DMS 273 (cell line): ENCODE measurements at regions not wholly inside any gene's neighbourhood (a gene's known extent, or its start where the extent isn't known, plus 50 kb on each side); places are given as distances from the start of the nearest gene placed in this dataset.

ENCODE experiments used
- DNase-seq: peaks from one replicate; lab custom pipeline; 2025; ENCODE audit not compliant: unreplicated experiment; lab: John Stamatoyannopoulos, UW

GRCh38 chr5:54774281-54775170, 210.9 kb downstream of the ESM1 start:
- DNase-seq, result no peak

- no peak for DNase-seq
These were observed 212.7 kb downstream of the ESM1 start for GRCh38 chr5:54772684-54773083.

DNA sequence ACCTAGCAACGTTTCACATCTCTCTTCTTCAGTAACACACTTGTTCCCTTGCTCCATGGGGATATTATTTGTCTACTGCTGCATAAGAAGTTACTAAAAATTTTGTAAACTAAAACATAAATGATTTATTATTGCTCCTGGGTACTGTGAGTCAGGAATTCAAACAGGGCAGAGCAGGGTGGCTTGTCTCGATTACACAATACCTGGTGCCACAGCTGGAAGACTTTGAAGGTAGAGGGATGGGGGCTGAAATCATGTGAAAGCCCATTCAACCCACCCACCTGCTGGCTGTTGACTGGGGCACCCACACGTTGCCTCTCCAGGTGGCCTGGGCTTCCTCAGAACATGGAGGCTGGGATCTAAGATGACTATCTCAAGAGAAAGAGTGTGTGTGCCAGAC, 213.2 kb downstream of the ESM1 start:
- no peak for DNase-seq

- no peak for DNase-seq
These were observed 215.6 kb downstream of the ESM1 start for GRCh38 chr5:54769746-54770145.

DNA sequence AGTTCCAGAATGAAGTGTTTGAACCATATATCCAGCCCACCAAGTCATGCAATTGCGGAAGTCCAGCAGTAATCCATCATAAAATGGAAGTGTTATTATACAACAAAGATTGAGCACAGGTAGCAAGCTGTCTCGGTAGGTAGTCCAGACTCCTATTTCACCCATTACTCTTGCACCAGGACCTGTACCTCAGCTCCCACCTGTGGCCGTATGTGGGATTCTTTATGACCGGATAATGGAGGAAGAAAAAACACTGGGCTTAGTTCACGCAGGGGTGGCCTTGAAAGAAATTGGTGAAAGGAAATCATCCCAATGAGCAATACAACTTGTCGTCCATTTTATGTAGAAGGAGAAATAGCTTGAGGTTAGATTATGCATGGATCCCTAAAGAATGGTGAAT, 216.3 kb downstream of the ESM1 start:
- DNase-seq, result no peak

- DNase-seq, result no peak
These were observed 218.6 kb downstream of the ESM1 start for GRCh38 chr5:54766748-54767147.

- DNase-seq, result no peak
These were observed 220.0 kb downstream of the ESM1 start for GRCh38 chr5:54765165-54766028.

- peak; percentile 75 for DNase-seq
These were observed 221.0 kb downstream of the ESM1 start for GRCh38 chr5:54764102-54765090.

- DNase-seq, result peak; percentile 32
These were observed 224.1 kb downstream of the ESM1 start for GRCh38 chr5:54761213-54761701.

GRCh38 chr5:54760182-54760935, 225.0 kb downstream of the ESM1 start:
- no peak for DNase-seq

DNA sequence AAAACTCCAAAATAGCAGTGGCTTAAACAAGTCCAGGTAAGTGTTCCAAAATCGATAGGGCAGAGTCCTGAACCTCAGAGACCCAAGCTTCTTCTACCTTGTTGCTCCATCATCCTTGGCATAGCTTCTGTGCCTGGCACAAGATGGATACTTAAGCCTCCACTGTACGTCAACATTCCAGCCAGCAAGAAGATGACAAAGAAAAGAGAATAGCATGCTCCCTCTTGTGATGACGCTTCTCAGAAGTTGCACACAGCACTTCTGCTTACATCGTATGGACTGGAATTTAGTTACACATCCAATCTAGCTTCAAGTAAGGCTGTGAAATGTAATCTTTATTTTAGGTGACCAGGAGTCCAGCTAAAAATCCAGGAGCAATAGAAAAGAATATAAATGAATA, 227.4 kb downstream of the ESM1 start:
- no peak for DNase-seq

DNA sequence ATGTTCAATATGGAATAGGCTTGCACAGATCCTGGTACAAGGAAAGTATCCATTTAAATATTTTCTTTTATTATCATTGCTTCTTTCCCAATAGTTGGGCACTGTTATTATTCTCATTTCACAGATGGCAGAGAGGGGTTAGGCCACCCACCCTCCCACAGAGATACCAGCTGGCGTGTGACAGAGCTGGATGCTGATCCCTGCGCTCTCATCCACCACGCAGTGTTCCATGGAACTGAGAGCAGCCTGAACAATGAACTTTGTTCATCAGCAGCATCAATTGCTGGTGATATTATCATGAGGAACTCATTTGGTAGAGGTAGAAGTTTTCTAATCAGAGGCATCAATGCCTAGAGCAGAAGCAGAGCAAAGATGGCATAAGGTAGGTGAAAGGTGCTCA, 227.9 kb downstream of the ESM1 start:
- DNase-seq, result peak; percentile 24

GRCh38 chr5:54756796-54757402, 228.5 kb downstream of the ESM1 start:
- DNase-seq, result no peak

DNA sequence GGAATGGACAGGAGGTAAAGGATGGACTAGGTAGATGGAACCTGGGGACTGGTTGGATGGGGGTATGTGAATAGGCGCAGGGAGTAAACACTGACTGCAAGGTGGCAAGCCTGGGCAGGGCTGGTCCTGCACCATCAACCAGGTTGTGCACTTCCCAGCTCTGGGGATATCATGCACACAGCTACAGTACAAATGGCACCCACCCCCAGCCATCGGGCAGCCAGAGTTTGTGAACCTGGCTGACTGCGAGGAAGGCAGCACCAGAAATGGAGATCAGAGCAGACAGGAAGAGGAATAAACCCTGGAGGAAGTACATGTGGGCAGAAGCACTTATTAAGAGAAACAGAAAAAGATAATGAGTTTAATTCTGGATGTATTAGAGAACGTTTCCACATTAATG, 229.1 kb downstream of the ESM1 start:
- no peak for DNase-seq

DNA sequence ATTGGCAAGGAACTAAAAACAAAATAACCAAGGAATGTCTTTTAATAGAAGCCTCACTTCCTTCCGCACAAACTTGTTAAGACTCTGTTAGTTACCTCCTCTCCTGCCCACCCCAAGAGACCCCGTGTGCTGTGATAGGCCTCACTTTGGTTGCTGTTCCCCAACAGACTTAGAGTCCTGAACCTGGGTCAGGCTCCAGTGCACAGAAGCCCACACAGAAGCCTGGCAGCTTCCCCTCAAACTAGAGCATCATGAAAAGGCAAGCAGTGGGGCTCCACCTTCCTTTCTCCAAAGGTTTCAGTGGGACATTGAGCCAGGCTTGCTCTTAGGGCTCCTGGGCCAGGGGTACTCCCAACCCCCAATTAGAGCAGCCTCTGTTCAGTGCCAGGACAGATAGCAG, 230.5 kb downstream of the ESM1 start:
- DNase-seq, result no peak

DNA sequence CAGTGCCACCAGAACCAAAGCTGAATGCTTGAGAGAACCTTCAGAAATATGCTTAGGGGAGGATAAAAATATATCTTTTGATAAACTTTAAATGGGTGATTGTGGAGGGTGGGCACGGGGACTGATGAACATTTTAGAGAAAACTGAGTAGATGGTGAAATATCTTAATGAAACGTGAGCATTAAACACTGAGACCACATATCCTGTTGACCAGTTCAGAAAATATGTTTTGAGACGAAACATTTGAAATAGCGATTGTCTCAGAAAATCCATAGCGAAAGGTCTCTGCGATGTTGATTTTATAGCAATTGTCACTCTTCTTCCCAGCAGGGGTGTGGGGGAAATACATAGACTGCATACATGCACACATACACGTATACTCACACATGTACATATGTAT, 231.0 kb downstream of the ESM1 start:
- DNase-seq, result no peak

DNA sequence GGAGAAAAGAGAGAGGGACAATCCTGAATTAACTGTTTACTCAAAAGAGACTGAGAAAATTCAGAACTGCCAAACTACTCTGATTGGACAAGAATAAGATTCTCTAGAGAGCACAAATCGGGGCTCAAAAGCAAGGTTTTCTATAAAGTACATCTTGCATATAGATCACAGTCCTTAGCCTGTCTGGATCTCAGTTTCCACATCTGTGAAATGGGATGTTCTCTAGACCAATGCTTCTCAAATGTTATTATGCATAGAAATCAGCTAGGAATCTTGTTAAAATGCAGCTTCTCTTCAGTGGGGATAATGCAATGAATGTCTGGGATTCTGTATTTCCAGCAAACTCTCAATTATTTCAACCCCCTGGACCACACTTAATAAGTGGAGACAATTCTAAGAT, 231.6 kb downstream of the ESM1 start:
- DNase-seq, result no peak

DNA sequence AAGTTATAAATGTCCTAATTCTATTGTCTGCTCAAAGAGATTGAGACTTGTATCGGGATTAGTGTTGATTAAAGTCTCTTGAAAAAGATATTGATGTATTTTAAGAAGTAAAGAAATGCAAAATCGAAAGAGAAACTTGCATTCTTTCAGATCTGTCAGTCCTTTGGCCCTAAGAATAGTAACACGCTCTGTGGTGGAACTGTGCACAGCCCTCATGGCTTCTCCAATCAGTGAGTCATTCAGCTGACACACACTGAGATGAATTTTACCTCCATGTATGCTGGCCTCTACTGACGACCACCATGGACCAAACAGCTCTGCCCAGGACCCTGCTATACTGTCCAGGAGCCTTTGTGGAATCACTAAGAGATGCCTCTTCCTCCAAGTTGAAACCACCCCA, 232.4 kb downstream of the ESM1 start:
- DNase-seq, result no peak

DNA sequence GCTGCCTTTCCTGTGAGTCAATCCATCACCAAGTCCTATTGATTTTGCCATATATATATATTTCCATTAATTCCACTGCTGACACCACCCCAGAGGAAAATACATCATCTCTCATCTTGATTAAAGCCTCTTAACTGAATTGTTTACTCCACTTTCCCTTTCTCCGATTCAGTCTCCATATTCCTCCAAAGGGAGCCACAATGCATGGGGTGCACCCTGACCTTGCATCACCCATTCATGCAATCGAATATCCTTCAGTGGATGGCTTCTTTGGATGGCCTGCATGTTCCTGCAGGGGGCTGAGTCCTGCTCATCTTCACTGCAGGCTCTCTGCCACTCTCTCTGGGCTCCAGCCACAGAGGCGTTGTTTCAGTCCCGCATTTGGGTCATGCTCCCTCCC, 231.0 kb downstream of the SNX18 start:
- no peak for DNase-seq
